ENCODE measurements at regions not wholly inside any gene's neighbourhood (a gene's known extent, or its start where the extent isn't known, plus 50 kb on each side); places are given as distances from the start of the nearest gene placed in this dataset.

DNA sequence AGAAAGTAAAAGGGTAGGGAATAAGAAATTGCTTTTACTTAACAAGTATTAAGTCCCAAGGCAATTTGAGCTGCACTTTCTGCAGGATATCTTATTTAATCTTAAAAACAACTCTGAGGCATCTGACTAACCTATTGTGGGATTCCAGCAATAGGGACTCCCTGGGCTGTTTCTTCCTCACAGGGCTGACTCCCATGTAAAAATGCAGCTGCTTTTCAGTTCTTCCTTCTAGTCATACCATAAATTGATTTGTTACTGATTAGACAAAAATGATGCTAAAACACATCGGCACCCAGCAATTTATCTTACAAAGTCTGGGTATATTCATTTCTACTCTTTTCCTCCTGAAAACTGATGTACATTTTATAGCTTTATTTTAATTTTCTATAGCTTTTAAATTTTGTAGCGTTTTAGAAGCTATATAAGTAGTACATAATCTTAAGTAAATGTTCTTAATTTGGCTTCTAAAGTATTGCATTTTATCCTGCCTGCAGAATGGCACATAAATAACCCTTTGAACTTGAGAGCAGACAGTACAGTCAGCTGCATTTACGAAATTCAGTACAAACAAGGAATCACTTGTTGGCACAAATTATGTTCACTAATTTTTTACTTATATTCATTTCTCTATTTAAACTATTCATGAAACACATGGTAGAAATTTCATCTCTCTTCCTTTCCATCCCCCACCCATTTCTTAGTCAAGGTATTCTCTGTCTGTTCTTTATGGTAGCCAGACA lies 102.4 kb upstream of the FRY start:
- no peak for DNase-seq (ENCODE audit: low read depth)

DNA sequence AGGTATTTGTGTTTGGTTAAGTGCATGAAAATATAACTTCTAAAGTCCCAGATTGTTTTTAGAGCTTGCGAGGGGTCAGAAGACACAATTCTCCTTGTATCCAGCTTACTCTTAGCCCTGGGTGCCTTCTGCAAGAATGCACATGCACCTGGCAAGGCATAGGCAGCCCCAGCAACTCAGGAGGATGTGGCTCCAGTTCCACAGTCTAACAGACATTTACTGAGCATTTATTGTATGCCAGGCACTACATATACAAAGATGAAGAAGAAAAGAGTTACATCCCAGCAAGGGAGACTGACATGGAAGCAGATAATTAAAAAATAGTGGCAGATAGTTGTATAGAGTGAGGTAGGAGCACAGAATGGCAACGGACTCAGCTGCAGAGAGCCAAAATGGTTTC lies 101.1 kb upstream of the FRY start:
- DNase-seq (ENCODE audit: low read depth), result no peak

GRCh38 chr13:31930901-31931522 lies 100.6 kb upstream of the FRY start:
- no peak for DNase-seq (ENCODE audit: low read depth)

GRCh38 chr13:31937436-31937835 lies 94.1 kb upstream of the FRY start:
- no peak for DNase-seq (ENCODE audit: low read depth)

GRCh38 chr13:31940076-31940475 lies 91.5 kb upstream of the FRY start:
- no peak for DNase-seq (ENCODE audit: low read depth)

GRCh38 chr13:31943591-31943990 lies 88.0 kb upstream of the FRY start:
- DNase-seq (ENCODE audit: low read depth), result no peak

DNA sequence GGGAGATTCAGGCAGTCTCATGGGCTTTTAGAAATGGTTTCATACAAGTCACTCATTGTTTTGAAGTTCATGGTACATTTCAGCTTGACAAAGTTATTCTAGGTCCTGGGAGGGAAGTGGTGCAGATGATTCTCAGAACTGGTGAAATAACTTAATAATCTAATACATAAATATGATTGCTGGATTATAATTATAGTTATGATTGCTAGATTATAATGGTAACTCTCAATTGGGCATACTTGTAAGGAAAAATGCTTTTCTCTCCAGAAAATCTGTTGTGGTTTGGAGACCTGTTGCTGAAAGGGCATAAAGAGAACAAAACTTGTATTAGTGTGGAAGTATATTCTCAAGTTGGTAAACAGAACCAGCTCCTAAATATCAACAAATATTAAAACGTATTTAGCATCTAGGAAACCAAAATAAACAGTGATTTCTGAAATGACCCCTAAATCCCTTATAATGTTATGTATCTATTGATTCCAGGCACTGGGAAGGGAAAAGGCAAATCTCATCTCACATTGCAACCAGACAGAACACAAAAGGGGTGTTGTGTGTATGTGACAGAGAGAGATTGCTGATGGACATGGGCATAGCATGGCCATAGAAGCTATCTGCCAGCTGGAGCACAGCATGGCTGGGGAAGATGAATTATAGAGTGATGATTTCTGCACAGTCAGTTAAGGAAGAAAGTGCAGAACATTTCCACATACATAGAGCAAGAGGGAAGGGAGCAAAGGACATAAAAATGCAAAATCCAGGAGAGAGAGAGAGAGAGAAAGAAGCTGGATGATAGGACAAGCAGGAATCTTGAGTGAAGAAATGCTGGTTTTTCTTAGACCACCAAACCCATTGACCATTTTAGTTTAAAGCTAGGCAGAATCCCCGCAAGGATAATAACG lies 87.1 kb upstream of the FRY start:
- no peak for DNase-seq (ENCODE audit: low read depth)

- DNase-seq (ENCODE audit: low read depth), result no peak
Observed at GRCh38 chr13:31945202-31945961, 86.2 kb upstream of the FRY start.

DNA sequence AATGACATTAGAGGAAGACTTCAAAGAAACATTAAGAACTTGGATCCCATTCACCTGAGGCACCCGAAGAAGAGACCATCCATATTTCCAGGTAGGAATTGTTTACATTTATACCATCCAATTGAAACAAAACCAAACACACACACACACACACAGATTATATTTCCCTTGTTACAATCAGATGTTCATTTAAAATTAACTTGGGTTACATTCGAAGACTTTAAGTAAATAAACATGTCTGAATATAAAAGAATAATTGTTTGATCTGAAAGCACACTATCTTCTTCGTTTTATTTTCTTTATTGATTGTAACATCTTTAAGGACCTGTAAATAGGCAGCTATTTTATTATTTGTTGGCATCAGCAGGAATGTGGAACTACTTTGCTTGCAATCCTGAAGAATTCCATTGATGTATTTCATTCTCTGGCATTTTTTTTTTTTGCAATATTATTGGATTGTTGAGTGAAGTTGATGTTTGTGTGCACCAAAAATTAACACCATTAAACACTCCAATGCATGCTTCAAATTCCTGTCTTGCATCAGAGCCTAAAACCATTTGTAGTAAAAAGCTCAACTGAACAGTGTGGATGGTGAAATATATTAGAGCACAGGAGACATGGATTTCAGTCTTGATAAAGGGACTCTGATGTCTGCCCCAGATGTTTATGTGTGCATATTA lies 85.3 kb upstream of the FRY start:
- DNase-seq (ENCODE audit: low read depth), result no peak

GRCh38 chr13:31947105-31947504 lies 84.5 kb upstream of the FRY start:
- DNase-seq (ENCODE audit: low read depth), result no peak

GRCh38 chr13:31947506-31947905 lies 84.1 kb upstream of the FRY start:
- DNase-seq (ENCODE audit: low read depth), result no peak

DNA sequence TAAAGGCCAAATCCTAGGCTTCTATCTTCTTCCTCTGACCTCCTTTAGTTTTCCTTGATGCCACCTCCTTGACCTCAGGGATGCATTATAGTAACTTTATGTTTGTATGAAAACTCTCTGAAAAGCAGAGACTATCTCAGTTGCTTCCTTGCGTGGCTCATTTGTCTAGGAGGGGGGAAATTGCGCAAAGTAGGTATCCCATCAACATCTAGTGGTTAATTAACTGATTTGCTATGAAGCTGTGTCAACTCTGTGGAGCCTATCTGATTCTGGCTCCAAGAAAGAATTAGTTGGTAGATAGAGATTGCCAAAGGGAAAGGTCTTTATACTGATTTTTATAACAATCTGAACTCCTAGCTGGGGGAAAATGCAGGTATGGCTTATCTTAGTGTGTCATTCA lies 82.1 kb upstream of the FRY start:
- DNase-seq (ENCODE audit: low read depth), result no peak

- DNase-seq (ENCODE audit: low read depth), result no peak
Observed at GRCh38 chr13:31950111-31950815, 81.3 kb upstream of the FRY start.

- no peak for DNase-seq (ENCODE audit: low read depth)
Observed at GRCh38 chr13:31951215-31951678, 80.3 kb upstream of the FRY start.

- no peak for DNase-seq (ENCODE audit: low read depth)
Observed at GRCh38 chr13:31952641-31953380, 78.8 kb upstream of the FRY start.

GRCh38 chr13:31955101-31955500 lies 76.5 kb upstream of the FRY start:
- DNase-seq (ENCODE audit: low read depth), result no peak

- DNase-seq (ENCODE audit: low read depth), result no peak
Observed at GRCh38 chr13:31955741-31956140, 75.8 kb upstream of the FRY start.

DNA sequence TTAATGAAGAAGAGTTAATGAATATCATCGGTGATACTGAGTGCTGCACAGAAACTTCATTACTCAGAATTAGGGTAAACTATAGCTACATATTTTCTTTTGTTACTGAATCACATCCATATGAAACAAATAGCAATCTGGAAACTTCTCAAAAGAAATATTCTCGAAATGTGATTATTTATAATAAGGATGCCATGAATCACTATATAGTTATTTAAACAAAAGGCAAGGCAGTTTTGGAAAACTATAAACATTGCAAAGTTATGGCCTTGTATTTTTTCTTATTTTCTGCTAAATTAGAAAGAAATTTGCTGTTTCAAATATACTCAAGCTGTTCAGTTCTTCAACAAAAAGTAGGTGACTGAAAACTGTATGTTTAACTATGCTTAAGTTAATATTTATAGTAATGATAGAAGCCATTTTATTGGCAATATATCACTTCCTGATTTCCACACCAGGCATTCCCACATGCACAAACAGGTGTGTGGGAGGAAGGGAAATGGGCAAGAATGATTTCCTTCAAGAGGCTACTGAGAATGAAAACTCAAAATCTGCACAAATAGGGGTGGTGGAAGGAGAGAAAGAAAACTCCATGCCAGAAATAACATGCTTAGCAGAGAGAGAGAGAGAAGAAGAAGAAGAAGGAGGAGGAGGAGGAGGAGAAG lies 74.5 kb upstream of the FRY start:
- no peak for DNase-seq (ENCODE audit: low read depth)

DNA sequence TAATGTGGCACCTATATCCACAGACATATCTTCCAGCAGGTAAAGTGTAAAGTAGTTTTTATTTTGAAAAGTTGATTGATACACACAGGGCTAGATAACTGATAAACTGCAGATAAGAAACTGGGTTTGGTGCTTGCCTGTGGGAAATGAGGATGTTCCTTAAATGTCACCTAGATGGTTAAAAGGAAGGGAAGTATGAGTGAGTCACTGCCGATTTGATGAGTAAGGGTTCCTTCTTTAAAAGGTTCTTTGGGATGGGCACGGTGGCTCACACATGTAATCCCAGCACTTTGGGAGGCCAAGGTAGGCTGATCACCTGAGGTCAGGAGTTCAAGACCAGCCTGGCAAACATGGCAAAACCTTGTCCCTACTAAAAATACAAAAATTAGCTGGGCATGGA lies 73.8 kb upstream of the FRY start:
- DNase-seq (ENCODE audit: low read depth), result no peak

Data from activated T-helper 1 cell treated with Interleukin-2 at 50 U/mL for 16 hours (primary cell).